Head of caudate nucleus (tissue), 42 donors: ENCODE measurements at regions not wholly inside any gene's neighbourhood (a gene's known extent, or its start where the extent isn't known, plus 50 kb on each side); places are given as distances from the start of the nearest gene placed in this dataset.
"Not testable (repeated sequence)": the region's sequence is repeated elsewhere in the genome, so short reads cannot be mapped to it uniquely, and the experiment has no call there.

Source experiments
- DNase-seq, 42 donors: peaks; one replicate each; pipeline versions ENCODE4 v3.0.0 to v3.0.0-alpha.2; 2020 to 2021; ENCODE audit warnings: mixed read lengths in 7 of 42
- intact Hi-C: fragments of 100-400 bp; cut with DNase I; formaldehyde crosslinking; loops from one replicate; pipeline ENCODE4 v1.15.0; 2022

- intact Hi-C loops = no loop called here
- no peak for DNase-seq
These were observed 215.3 kb upstream of the PCDH9 start for GRCh38 chr13:67445436-67445835.

GRCh38 chr13:67443923-67444322 lies 213.8 kb upstream of the PCDH9 start:
- DNase-seq = no peak
- intact Hi-C loops = no loop called here

- intact Hi-C loops = no loop called here
- no peak for DNase-seq
These were observed 210.3 kb upstream of the PCDH9 start for GRCh38 chr13:67440236-67440975.

DNA sequence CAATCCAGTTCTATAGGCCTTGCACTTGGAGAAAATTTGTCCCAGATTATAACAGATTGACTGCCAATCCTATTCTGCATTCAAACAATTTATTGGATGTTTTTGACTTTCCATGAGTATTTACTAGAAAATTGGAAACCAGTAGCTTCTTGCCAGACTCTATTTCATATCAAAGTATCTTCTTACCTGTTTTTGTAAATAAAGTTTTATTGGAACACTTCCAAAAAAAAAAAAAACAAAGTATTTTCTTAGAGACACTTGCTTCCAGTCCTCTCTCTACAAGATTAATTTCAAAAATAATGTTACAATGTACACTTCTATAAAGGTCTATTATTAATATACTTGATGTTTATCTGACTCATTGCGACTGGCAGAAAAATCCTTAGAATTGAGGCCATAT lies 209.2 kb upstream of the PCDH9 start:
- DNase-seq = no peak
- intact Hi-C loops = no loop called here

- DNase-seq = peak in 4 of 42 donors; percentile 3 to 30 (median 12)
- intact Hi-C loops = no loop called here
These were observed 208.3 kb upstream of the PCDH9 start for GRCh38 chr13:67438465-67438864.

DNA sequence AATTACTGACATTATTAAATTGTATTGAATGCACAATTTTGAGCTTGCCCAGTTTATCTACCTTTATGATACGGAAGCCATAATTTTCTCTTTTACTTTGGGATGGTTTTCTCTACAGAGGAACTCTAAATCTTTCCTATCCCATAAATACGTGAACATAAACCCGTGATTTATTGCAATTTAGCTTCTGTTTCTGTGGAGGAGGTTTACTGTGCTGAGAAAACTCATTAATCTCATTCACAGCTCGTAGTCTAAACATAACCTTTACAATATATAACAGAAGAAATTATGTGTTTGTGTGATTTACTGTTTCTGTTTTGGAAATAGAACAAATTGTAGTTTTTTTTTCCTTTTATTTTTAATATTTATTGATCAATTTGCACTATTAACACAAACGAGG lies 207.1 kb upstream of the PCDH9 start:
- DNase-seq = no peak

DNA sequence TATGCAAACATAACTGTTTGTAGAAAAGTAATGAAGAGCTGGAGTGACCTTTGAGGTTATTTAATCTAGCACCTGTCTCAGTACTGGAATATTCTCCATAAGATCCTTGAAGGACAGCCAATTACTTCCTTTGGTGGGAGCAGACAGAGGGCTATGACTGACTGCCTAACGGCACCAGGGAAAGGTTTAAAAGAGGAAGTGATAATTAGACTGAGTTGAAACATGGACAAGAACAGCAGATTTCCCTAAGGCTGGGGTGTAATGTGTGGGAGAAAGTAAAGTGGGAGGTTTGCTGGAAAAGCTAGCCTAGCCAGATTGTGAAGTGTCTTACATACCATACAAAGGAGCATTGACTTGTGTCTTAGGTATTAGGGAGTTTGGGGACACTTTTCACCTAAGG lies 191.3 kb upstream of the PCDH9 start:
- DNase-seq = no peak
- intact Hi-C loops = no loop called here

More for the DNA sequence above, 207.1 kb upstream of the PCDH9 start:
- intact Hi-C loops = no loop called here

DNA sequence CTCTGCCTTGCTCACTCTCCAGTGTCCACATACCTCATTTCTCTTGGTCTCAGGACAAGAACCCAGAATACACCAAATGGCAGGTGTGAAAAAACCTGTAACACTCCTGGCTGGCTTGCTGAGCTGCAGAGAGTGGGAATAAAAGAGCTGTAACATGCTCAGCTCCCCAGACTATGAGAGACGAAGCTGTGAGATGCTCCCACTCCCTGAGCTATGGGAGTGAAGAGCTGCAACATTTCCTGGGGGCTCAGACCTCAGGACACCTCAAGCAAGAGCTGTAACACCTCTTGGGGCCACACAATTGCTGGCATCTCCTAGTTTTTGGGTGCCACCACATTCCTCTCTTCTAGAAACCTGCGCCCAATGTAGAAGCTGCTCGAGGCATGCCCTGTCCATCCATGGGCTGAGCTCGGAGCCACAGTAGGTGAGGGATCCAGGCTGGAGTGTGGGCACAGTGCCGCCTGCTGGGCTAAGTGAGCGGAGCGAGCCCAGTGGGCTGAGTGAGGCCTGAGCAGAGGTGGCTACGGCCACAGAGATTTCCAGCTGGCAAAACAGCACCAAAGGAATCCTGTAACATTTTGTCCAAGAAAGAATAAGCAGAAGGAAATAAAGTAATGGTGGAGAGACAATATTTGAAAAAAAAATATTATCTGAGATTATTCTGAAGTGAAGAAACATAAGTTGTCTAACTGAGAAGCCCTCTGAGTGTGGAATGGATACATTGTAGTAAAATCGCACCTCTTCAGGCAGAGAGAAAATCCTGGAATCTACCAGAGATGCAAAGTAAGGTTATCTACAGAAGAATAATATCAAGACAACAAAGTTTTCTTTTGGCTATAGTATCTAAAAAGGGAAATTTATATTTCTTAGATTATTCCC lies 186.2 kb upstream of the PCDH9 start:
- intact Hi-C loops = no loop called here
- peak in 1 of 42 donors; percentile 4 for DNase-seq

- intact Hi-C loops = no loop called here
These were observed 180.5 kb upstream of the PCDH9 start for GRCh38 chr13:67410645-67411044.

GRCh38 chr13:67408798-67409197 lies 178.7 kb upstream of the PCDH9 start:
- peak in 6 of 42 donors; percentile 0 to 21 (median 14) for DNase-seq
- intact Hi-C loops = no loop called here

More at GRCh38 chr13:67410645-67411044, 180.5 kb upstream of the PCDH9 start:
- no peak for DNase-seq

- intact Hi-C loops = no loop called here
- peak in 37 of 42 donors; percentile 5 to 79 (median 46) for DNase-seq
These were observed 172.4 kb upstream of the PCDH9 start for GRCh38 chr13:67402546-67402945.

GRCh38 chr13:67395577-67395976 lies 165.4 kb upstream of the PCDH9 start:
- intact Hi-C loops = no loop called here
- no peak for DNase-seq

GRCh38 chr13:67392014-67392413 lies 161.9 kb upstream of the PCDH9 start:
- no peak for DNase-seq
- intact Hi-C loops = no loop called here

- no peak for DNase-seq
- intact Hi-C loops = no loop called here
These were observed 160.4 kb upstream of the PCDH9 start for GRCh38 chr13:67390462-67391086.

DNA sequence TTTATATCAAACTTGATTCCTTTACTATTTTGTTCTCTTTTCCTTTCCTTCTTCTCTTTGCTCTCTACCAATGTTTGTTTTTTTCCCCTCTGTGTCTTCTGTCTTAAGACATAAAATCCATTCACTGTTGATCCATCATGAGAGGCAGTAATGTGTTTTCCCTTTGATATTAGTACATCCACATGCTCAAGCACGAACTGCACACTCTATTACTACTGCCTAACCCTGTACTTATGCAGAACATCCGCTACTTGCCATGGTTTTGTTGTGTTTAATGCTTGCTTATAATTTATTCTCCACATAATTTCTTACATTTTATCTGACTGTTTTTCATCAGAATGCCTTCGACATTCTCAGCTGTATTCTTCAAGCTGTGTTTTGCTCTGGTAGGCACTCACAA lies 159.0 kb upstream of the PCDH9 start:
- intact Hi-C loops = no loop called here
- no peak for DNase-seq

- intact Hi-C loops, DNase-seq: not testable (repeated sequence)
These were observed 153.1 kb upstream of the PCDH9 start for GRCh38 chr13:67383109-67383757.

GRCh38 chr13:67377919-67378318 lies 147.8 kb upstream of the PCDH9 start:
- intact Hi-C loops = no loop called here
- DNase-seq = no peak

GRCh38 chr13:67374391-67374790 lies 144.3 kb upstream of the PCDH9 start:
- DNase-seq = no peak
- intact Hi-C loops = no loop called here

DNA sequence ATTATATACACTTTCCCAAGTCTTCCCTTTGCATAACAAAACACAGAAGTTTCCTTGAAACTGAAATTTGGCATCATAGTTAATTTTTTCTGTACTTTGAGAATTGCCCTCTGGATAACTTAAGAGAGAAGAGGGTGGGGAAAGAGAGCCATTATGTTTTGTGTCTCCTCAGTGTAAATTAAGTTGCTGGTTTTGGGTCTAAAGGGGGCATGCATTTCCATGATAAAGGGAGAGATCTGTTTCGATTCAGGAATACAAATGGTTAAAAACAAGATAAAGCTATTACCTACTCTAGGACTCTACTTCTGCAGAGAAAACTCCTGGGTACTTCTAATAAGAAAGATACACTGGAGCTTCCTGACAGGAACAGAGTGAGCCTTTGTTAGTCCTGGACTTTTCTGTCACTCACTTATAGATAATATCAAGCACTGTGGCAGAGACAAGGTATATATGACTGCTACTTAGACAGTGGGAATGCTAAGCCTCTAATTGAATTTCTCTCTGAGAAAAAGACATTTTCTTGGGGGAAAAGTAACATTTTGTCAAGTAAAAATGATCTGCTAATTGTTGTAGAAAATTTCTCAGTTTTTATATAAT lies 142.8 kb upstream of the PCDH9 start:
- no peak for DNase-seq
- intact Hi-C loops = no loop called here
